ENCODE measurements at regions not wholly inside any gene's neighbourhood (a gene's known extent, or its start where the extent isn't known, plus 50 kb on each side); places are given as distances from the start of the nearest gene placed in this dataset.
"Not testable (repeated sequence)": the region's sequence is repeated elsewhere in the genome, so short reads cannot be mapped to it uniquely, and the experiment has no call there.

GRCh38 chr6:140192018-140192417 lies 817.6 kb upstream of the CITED2 start:
- Histone ChIP-seq H3K9me2 (ENCODE audit: insufficient read depth) (no peaks in the 10 kb centered on the region), H3K9me3 (ENCODE audit: insufficient read depth, low read depth) (peaks cover 4% of the 10 kb centered on the region; the same call in 1 of the 2 replicates), H3K27ac (no peak overlapping the region), H3K4me2 (no peak overlapping the region), H3K27me3 (ENCODE audit: insufficient read depth, low read depth) (no peaks in the 10 kb centered on the region), H4K20me1 (ENCODE audit: insufficient read depth) (no peaks in the 10 kb centered on the region), H3K36me3 (ENCODE audit: low read depth) (no peaks in the 10 kb centered on the region), H3K4me3 (no peak overlapping the region), H3F3A (ENCODE audit: insufficient read depth, low read depth) (no peaks in the 10 kb centered on the region), H2AFZ (no peak overlapping the region), H3K4me1 (replicated peaks; ENCODE audit: insufficient read depth) (no peaks in the 10 kb centered on the region), H3K79me2 (ENCODE audit: low read depth) (no peaks in the 10 kb centered on the region)
- intact Hi-C loops (cut with micrococcal nuclease; ENCODE audit: unreplicated experiment), result no loop called here
- TF ChIP-seq EZH2 (IDR thresholded peaks at IDR 0.05; ENCODE audit: low read depth), result no peak
- no peak for TF ChIP-seq CTCF (conservative IDR thresholded peaks at IDR 0.05)
- CTCF ChIA-PET, result no interaction called here
- DNase-seq, result no peak
- BruUV-seq (replicated peaks), result no TSS peak
- POLR2A ChIA-PET (ENCODE audit: unreplicated experiment), result no interaction called here

GRCh38 chr6:140189263-140189662 lies 814.8 kb upstream of the CITED2 start:
- H4K20me1 ChIP-seq (ENCODE audit: insufficient read depth); H3F3A ChIP-seq (ENCODE audit: insufficient read depth, low read depth); H3K9me3 ChIP-seq (ENCODE audit: insufficient read depth, low read depth); H2AFZ ChIP-seq; H3K9me2 ChIP-seq (ENCODE audit: insufficient read depth); DNase-seq; H3K36me3 ChIP-seq (ENCODE audit: low read depth); CTCF ChIA-PET; BruUV-seq (replicated peaks); H3K4me1 ChIP-seq (replicated peaks; ENCODE audit: insufficient read depth); H3K4me2 ChIP-seq; POLR2A ChIA-PET (ENCODE audit: unreplicated experiment); H3K27ac ChIP-seq; H3K79me2 ChIP-seq (ENCODE audit: low read depth); H3K27me3 ChIP-seq (ENCODE audit: insufficient read depth, low read depth); H3K4me3 ChIP-seq; intact Hi-C loops (cut with micrococcal nuclease; ENCODE audit: unreplicated experiment): not testable (repeated sequence)

- Histone ChIP-seq H3K79me2 (ENCODE audit: low read depth) (no peaks in the 10 kb centered on the region), H3K27ac (no peak overlapping the region), H3K9me3 (ENCODE audit: insufficient read depth, low read depth) (0 out of 2 replicates have a peak, but pooled peaks cover 4% of the 10 kb centered on the region), H4K20me1 (ENCODE audit: insufficient read depth) (no peaks in the 10 kb centered on the region), H3F3A (ENCODE audit: insufficient read depth, low read depth) (no peaks in the 10 kb centered on the region), H2AFZ (no peak overlapping the region), H3K4me3 (no peak overlapping the region), H3K9me2 (ENCODE audit: insufficient read depth) (no peaks in the 10 kb centered on the region), H3K36me3 (ENCODE audit: low read depth) (no peaks in the 10 kb centered on the region), H3K4me1 (replicated peaks; ENCODE audit: insufficient read depth) (no peaks in the 10 kb centered on the region), H3K27me3 (ENCODE audit: insufficient read depth, low read depth) (no peaks in the 10 kb centered on the region), H3K4me2 (no peak overlapping the region)
- no peak for DNase-seq
- POLR2A ChIA-PET (ENCODE audit: unreplicated experiment), result no interaction called here
- CTCF ChIA-PET, result no interaction called here
- BruUV-seq (replicated peaks), result no TSS peak
- intact Hi-C loops (cut with micrococcal nuclease; ENCODE audit: unreplicated experiment), result no loop called here
- TF ChIP-seq EZH2 (IDR thresholded peaks at IDR 0.05; ENCODE audit: low read depth) (no peak), CTCF (conservative IDR thresholded peaks at IDR 0.05) (no peak)
These were observed 811.5 kb upstream of the CITED2 start for GRCh38 chr6:140185991-140186390.

GRCh38 chr6:140183881-140184280 lies 809.4 kb upstream of the CITED2 start:
- Histone ChIP-seq H2AFZ (0 out of 2 replicates have a peak overlapping the region, but pooled peaks have one; percentile 3), H3K9me3 (ENCODE audit: insufficient read depth, low read depth) (0 out of 2 replicates have a peak, but pooled peaks cover 4% of the 10 kb centered on the region), H3K4me2 (no peak overlapping the region), H3K27me3 (ENCODE audit: insufficient read depth, low read depth) (no peaks in the 10 kb centered on the region), H4K20me1 (ENCODE audit: insufficient read depth) (no peaks in the 10 kb centered on the region), H3K9me2 (ENCODE audit: insufficient read depth) (no peaks in the 10 kb centered on the region), H3K27ac (no peak overlapping the region), H3K36me3 (ENCODE audit: low read depth) (no peaks in the 10 kb centered on the region), H3F3A (ENCODE audit: insufficient read depth, low read depth) (no peaks in the 10 kb centered on the region; the same call in 1 of the 2 replicates), H3K79me2 (ENCODE audit: low read depth) (no peaks in the 10 kb centered on the region), H3K4me1 (replicated peaks; ENCODE audit: insufficient read depth) (no peaks in the 10 kb centered on the region), H3K4me3 (no peak overlapping the region)
- no peak for DNase-seq
- no TSS peak for BruUV-seq (replicated peaks)
- intact Hi-C loops (cut with micrococcal nuclease; ENCODE audit: unreplicated experiment), result no loop called here
- CTCF ChIA-PET, result no interaction called here
- no peak for TF ChIP-seq CTCF (conservative IDR thresholded peaks at IDR 0.05)
- TF ChIP-seq EZH2 (IDR thresholded peaks at IDR 0.05; ENCODE audit: low read depth), result no peak
- POLR2A ChIA-PET (ENCODE audit: unreplicated experiment), result no interaction called here

Measured in PC-9 (cell line).